GM12891 (cell line): ENCODE measurements at regions not wholly inside any gene's neighbourhood (a gene's known extent, or its start where the extent isn't known, plus 50 kb on each side); places are given as distances from the start of the nearest gene placed in this dataset.

ENCODE experiments used
- DNase-seq: peaks from one replicate; pipeline ENCODE4 v3.0.0; 2011; ENCODE audit warnings: low spot score; ENCODE audit not compliant: insufficient read length
- FAIRE-seq: peaks from 2 replicates; lab custom pipeline; 2011; peaks lifted over from hg19 to GRCh38; lab: Jason Lieb, UNC
- PAX5 ChIP-seq: IDR thresholded peaks from 2 replicates; pipeline ENCODE4 v1.6.1; 2011; ENCODE audit warnings: low read length, moderate library complexity, mild to moderate bottlenecking; ENCODE audit not compliant: insufficient read depth, severe bottlenecking
- POLR2A ChIP-seq: IDR thresholded peaks from 2 replicates; pipeline ENCODE4 v1.6.1; 2011; ENCODE audit warnings: low read depth, low read length, control low read depth
- POLR2AphosphoS5 ChIP-seq: IDR thresholded peaks from 2 replicates; pipeline ENCODE4 v1.6.1; 2011; ENCODE audit warnings: low read depth, low read length, control low read depth
- POU2F2 ChIP-seq: IDR thresholded peaks from 2 replicates; pipeline ENCODE4 v1.6.1; 2011; ENCODE audit warnings: low read depth, mild to moderate bottlenecking, control low read depth, low read length, moderate library complexity
- SPI1 ChIP-seq: IDR thresholded peaks from 2 replicates; pipeline ENCODE4 v1.6.1; 2011; ENCODE audit warnings: low read depth, low read length, control low read depth
- TAF1 ChIP-seq: IDR thresholded peaks from 2 replicates; pipeline ENCODE4 v1.6.1; 2011; ENCODE audit warnings: low read depth, low read length, control low read depth

GRCh38 chr20:19953606-19954005 is 63.6 kb upstream of the NAA20 start:
- FAIRE-seq = no peak
- TF ChIP-seq TAF1 (no peak), POLR2AphosphoS5 (no peak), SPI1 (no peak), PAX5 (no peak), POU2F2 (no peak), POLR2A (no peak)
- DNase-seq = no peak

GRCh38 chr20:19956976-19957375 is 60.2 kb upstream of the NAA20 start:
- DNase-seq = no peak
- TF ChIP-seq POU2F2 (no peak), POLR2A (no peak), TAF1 (no peak), POLR2AphosphoS5 (no peak), PAX5 (no peak)
- FAIRE-seq = no peak

DNA sequence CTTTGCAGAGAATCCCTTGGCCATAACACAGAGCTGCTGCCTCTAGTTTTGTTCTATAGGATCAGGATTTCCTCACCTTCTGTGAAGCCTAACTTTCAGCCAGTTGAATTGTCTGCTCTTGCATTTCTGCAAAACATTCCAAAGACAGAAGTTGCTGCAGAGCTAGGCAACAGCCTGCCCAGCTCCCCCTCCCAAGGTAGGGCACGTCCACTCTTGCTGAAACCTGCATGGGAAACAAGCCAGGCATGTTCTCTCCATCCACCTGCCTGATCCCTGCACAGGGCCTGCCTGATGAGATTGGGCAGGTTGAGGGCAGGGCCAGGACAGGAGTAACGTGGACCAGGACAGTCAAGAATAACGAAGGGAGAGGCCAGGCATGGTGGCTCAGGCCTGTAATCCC is 58.9 kb upstream of the NAA20 start:
- FAIRE-seq (no peak), DNase-seq (no peak)
- no peak for TF ChIP-seq TAF1
- TF ChIP-seq SPI1 = no peak
- TF ChIP-seq PAX5 = no peak
- TF ChIP-seq POU2F2 = no peak
- no peak for TF ChIP-seq POLR2AphosphoS5
- no peak for TF ChIP-seq POLR2A

DNA sequence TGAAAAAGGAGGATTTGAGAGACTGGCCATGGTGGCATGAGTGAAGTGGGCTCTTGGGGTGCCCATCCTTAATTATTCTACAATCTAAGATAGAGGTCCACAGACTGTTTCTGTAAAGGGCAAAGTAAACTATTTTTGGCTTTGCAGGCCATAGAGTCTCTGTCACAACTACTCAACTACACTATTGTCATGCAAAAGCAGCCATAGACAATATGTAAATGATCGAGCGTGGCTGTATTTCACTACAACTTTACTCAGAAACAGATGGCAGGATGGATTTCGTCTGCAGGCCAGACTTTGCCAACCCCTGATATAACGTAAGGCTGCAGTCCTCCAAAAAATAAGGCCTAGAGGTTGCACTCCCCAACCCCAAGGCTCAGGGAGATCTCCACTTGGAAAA is 58.2 kb upstream of the NAA20 start:
- FAIRE-seq (no peak), DNase-seq (no peak)
- TF ChIP-seq POLR2A (no peak), PAX5 (no peak), SPI1 (no peak), POLR2AphosphoS5 (no peak), TAF1 (no peak), POU2F2 (no peak)

DNA sequence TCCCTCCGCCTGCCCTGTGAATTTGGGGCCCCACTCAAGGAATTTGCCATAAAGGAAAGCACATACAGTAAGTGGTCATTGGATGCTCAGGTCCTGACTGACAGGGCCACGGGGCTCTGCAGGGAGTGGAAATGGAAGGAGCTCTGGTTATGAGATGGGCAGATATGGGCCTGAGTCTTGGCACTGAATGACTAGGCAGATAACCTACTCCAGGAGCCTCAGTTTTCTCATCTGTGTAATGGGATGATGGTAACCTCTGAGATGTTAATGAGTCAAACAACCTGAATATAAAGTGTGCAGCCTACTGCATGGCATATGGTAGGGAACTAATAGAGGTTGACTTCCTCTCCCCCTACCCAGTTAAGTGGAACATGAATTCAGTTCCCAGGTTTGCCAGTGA is 56.4 kb upstream of the NAA20 start:
- FAIRE-seq = no peak
- no peak for TF ChIP-seq POU2F2
- TF ChIP-seq TAF1 = no peak
- TF ChIP-seq POLR2A = no peak
- DNase-seq = no peak

DNA sequence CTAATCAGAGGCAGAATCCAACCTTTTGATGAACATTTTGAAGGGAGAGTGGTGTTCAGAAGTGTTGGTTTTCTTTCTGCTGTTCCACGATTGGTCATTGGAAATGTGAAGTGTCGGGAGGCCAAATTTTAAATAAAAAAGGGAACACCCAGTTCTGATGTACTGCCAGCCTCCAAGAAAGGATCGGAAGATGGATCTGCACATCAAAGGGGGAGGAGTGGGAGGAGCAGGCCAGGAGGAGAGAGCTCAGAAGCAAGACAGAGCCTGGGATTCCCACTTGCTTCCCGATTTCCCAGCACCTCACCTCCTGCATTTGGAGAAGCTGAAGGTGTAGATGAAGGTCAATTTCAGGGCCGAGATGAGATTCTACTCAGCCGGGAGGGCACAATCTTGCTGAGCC is 55.9 kb upstream of the NAA20 start:
- no peak for TF ChIP-seq TAF1
- no peak for TF ChIP-seq POLR2A
- no peak for TF ChIP-seq SPI1
- TF ChIP-seq PAX5 = no peak
- TF ChIP-seq POLR2AphosphoS5 = no peak
- TF ChIP-seq POU2F2 = no peak
- no peak for FAIRE-seq
- DNase-seq = no peak

- no peak for FAIRE-seq
Measured at GRCh38 chr20:19962958-19963357, 54.2 kb upstream of the NAA20 start.

DNA sequence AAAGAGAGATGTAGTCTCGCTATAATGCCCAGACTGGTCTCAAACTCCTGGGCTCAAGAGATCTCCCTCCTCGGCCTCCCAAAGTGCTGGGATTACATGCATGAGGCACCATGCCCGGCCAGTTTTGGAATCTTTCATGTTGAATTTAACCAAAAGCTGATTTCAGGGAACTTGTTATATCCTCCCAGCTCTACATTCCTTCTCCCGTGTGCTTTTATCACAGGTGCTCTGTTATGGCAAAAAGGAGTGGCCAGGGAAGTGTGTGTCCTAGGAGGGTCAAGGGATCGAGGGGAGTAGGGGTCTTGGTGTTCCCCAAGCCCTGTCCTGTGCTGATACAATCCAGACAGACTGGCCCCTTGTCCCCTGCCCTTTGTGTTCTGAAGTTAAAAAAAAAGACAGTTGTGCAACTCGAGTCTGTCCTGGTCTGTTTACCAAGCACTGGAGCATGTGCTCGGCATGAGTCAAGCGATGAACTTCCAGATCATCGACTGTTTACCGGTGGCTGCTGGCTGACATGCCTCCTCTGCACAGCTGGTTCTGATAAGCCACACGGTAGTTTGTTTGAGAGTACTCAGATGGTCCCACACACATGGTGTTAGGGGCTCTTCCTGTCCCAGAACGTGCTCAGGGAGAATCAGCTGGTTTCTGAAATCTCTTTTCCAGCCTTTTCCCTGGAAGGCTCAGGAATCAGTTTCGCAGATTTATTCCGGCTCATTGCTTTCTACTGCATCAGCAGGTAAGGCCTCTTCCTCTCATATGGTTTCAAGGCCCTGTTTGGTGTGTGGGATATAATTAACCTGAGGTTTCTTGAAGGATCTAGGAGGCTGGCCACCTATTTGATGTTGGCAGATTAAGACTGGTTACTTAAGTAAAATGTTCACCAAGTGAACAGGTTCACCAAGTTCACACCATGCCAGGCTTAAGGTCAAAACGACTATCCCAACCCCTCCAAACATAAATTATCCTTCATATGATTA is 52.6 kb upstream of the NAA20 start:
- TF ChIP-seq TAF1 (no peak), POLR2AphosphoS5 (no peak), SPI1 (no peak), POU2F2 (no peak), PAX5 (no peak), POLR2A (no peak)
- no peak for FAIRE-seq
- DNase-seq = no peak

More at GRCh38 chr20:19962958-19963357, 54.2 kb upstream of the NAA20 start:
- no peak for DNase-seq
- TF ChIP-seq PAX5 (no peak), TAF1 (no peak), POU2F2 (no peak), SPI1 (no peak), POLR2AphosphoS5 (no peak), POLR2A (no peak)

GRCh38 chr20:19966840-19967239 is 50.3 kb upstream of the NAA20 start:
- no peak for FAIRE-seq
- DNase-seq = no peak
- TF ChIP-seq TAF1 (no peak), SPI1 (no peak), POLR2A (no peak), POLR2AphosphoS5 (no peak), PAX5 (no peak), POU2F2 (no peak)
